HepG2 (cell line): ENCODE measurements at regions not wholly inside any gene's neighbourhood (a gene's known extent, or its start where the extent isn't known, plus 50 kb on each side); places are given as distances from the start of the nearest gene placed in this dataset.

Source experiments
- CTCF ChIP-seq: sonication (generic); formaldehyde crosslinking; IDR thresholded peaks from 2 replicates; pipeline ENCODE4 v1.5.0; 2020; ENCODE audit warnings: mild to moderate bottlenecking, missing genetic modification reagents, moderate library complexity
- EP300 ChIP-seq, 3 experiments: sonication (generic) in 1 of 3; formaldehyde crosslinking in 1 of 3; IDR thresholded peaks; 2 replicates each; pipeline versions ENCODE4 v1.5.1 to v1.6.1; 2011 to 2020; ENCODE audit warnings: low read depth in 2 of 3, low read length in 2 of 3, borderline replicate concordance in 1 of 3, improper control_type of control experiment in 1 of 3, mild to moderate bottlenecking in 1 of 3, missing genetic modification reagents in 1 of 3, moderate library complexity in 1 of 3
- JUND ChIP-seq: sonication (generic); formaldehyde crosslinking; IDR thresholded peaks from 2 replicates; pipeline ENCODE4 v1.8.0; 2022; ENCODE audit warnings: mild to moderate bottlenecking, missing genetic modification reagents
- NR3C1 ChIP-seq: sonication (generic); formaldehyde crosslinking; IDR thresholded peaks from 2 replicates; pipeline ENCODE4 v1.4.0; 2020; ENCODE audit warnings: missing genetic modification reagents
- PHF21A ChIP-seq: sonication (generic); formaldehyde crosslinking; IDR thresholded peaks from 2 replicates; pipeline ENCODE4 v1.5.0; 2020; ENCODE audit warnings: mild to moderate bottlenecking, missing genetic modification reagents
- RFX5 ChIP-seq: IDR thresholded peaks from 2 replicates; pipeline ENCODE4 v1.6.1; 2011; ENCODE audit warnings: low read depth, low read length, improper control_type of control experiment
- SRF ChIP-seq: IDR thresholded peaks from 2 replicates; pipeline ENCODE4 v1.6.1; 2011; ENCODE audit warnings: mild to moderate bottlenecking, low read depth, low read length, moderate library complexity
- ZNF556 ChIP-seq: sonication (generic); formaldehyde crosslinking; IDR thresholded peaks from 2 replicates; pipeline ENCODE4 v1.4.0; 2020; ENCODE audit warnings: mild to moderate bottlenecking, missing genetic modification reagents, borderline replicate concordance
- TF ChIP-seq, protein P1 (sequence below): sonication (generic); formaldehyde crosslinking; IDR thresholded peaks from 2 replicates; pipeline ENCODE4 v1.8.1; 2023; ENCODE audit warnings: mild to moderate bottlenecking, missing genetic modification reagents
- TF ChIP-seq, protein P2 (sequence below): sonication (generic); formaldehyde crosslinking; IDR thresholded peaks from 2 replicates; pipeline ENCODE4 v1.8.1; 2023; ENCODE audit warnings: missing genetic modification reagents, inconsistent platforms, borderline replicate concordance
- TF ChIP-seq, protein P3 (sequence below), 2 experiments: IDR thresholded peaks; 2 replicates each; pipeline ENCODE4 v1.6.1; 2011 to 2012; ENCODE audit warnings: low read length in 2 of 2, borderline replicate concordance in 1 of 2, low read depth in 1 of 2, mild to moderate bottlenecking in 1 of 2, moderate library complexity in 1 of 2

DNA sequence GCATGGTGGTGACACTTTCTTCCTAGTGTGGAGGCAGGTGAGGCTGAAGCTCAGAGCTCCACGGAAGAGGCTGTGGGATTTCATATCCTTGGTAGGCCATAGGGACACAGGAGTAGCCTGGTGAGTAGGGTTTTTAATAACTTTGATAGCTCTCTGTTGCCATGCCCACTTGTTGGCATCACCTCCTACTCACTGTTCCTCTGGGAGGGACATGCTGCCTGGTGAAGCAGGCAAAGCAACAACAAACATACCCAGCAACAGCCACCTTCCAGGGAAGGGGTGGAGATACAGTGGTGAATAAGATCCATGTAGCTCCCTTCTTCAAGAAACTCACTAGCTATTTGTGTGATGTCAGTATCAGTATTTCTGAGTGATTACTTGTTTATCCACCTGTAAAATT is 285.4 kb downstream of the CLIC5 start:
- TF ChIP-seq ZNF556 (CRISPR knock-in tag) (no peak), NR3C1 (CRISPR knock-in tag) (no peak), PHF21A (CRISPR knock-in tag) (no peak), EP300 (IDR thresholded peaks at IDR 0.05; ENCODE audit: low read depth in 2 of 2, low read length in 2 of 2) (no peak), EP300 (CRISPR knock-in tag; IDR thresholded peaks at IDR 0.05; ENCODE audit: borderline replicate concordance) (no peak), JUND (CRISPR knock-in tag) (no peak), CTCF (CRISPR knock-in tag) (no peak), SRF (no peak), RFX5 (no peak)
- TF ChIP-seq, protein P1, sequence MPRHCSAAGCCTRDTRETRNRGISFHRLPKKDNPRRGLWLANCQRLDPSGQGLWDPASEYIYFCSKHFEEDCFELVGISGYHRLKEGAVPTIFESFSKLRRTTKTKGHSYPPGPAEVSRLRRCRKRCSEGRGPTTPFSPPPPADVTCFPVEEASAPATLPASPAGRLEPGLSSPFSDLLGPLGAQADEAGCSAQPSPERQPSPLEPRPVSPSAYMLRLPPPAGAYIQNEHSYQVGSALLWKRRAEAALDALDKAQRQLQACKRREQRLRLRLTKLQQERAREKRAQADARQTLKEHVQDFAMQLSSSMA (CRISPR knock-in tag), result no peak
- TF ChIP-seq, protein P2, sequence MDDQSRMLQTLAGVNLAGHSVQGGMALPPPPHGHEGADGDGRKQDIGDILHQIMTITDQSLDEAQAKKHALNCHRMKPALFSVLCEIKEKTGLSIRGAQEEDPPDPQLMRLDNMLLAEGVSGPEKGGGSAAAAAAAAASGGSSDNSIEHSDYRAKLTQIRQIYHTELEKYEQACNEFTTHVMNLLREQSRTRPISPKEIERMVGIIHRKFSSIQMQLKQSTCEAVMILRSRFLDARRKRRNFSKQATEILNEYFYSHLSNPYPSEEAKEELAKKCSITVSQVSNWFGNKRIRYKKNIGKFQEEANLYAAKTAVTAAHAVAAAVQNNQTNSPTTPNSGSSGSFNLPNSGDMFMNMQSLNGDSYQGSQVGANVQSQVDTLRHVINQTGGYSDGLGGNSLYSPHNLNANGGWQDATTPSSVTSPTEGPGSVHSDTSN (CRISPR knock-in tag), result no peak
- TF ChIP-seq, protein P3, sequence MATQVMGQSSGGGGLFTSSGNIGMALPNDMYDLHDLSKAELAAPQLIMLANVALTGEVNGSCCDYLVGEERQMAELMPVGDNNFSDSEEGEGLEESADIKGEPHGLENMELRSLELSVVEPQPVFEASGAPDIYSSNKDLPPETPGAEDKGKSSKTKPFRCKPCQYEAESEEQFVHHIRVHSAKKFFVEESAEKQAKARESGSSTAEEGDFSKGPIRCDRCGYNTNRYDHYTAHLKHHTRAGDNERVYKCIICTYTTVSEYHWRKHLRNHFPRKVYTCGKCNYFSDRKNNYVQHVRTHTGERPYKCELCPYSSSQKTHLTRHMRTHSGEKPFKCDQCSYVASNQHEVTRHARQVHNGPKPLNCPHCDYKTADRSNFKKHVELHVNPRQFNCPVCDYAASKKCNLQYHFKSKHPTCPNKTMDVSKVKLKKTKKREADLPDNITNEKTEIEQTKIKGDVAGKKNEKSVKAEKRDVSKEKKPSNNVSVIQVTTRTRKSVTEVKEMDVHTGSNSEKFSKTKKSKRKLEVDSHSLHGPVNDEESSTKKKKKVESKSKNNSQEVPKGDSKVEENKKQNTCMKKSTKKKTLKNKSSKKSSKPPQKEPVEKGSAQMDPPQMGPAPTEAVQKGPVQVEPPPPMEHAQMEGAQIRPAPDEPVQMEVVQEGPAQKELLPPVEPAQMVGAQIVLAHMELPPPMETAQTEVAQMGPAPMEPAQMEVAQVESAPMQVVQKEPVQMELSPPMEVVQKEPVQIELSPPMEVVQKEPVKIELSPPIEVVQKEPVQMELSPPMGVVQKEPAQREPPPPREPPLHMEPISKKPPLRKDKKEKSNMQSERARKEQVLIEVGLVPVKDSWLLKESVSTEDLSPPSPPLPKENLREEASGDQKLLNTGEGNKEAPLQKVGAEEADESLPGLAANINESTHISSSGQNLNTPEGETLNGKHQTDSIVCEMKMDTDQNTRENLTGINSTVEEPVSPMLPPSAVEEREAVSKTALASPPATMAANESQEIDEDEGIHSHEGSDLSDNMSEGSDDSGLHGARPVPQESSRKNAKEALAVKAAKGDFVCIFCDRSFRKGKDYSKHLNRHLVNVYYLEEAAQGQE (IDR thresholded peaks at IDR 0.05; ENCODE audit: borderline replicate concordance in 1 of 2, low read depth in 1 of 2, low read length in 2 of 2), result no peak
